Activated naive CD8-positive, alpha-beta T cell (primary cell): ENCODE measurements at regions not wholly inside any gene's neighbourhood (a gene's known extent, or its start where the extent isn't known, plus 50 kb on each side); places are given as distances from the start of the nearest gene placed in this dataset.
"Not testable (repeated sequence)": the region's sequence is repeated elsewhere in the genome, so short reads cannot be mapped to it uniquely, and the experiment has no call there.

Source experiments
- H3K27ac Mint-ChIP-seq: one replicate; pipeline ENCODE4 v1.8.0; 2021; ENCODE audit warnings: mixed read lengths
- H3K27me3 Mint-ChIP-seq: one replicate; pipeline ENCODE4 v1.8.0; 2021; ENCODE audit warnings: mixed read lengths
- H3K36me3 Mint-ChIP-seq: one replicate; pipeline ENCODE4 v1.8.0; 2021; ENCODE audit warnings: mixed read lengths
- H3K4me1 Mint-ChIP-seq: one replicate; pipeline ENCODE4 v1.8.0; 2021; ENCODE audit warnings: low read depth, mixed read lengths
- H3K4me3 Mint-ChIP-seq: one replicate; pipeline ENCODE4 v1.8.0; 2021; ENCODE audit warnings: mild to moderate bottlenecking, mixed read lengths
- H3K9me3 Mint-ChIP-seq: one replicate; pipeline ENCODE4 v1.8.0; 2021; ENCODE audit warnings: low read depth, mixed read lengths

DNA sequence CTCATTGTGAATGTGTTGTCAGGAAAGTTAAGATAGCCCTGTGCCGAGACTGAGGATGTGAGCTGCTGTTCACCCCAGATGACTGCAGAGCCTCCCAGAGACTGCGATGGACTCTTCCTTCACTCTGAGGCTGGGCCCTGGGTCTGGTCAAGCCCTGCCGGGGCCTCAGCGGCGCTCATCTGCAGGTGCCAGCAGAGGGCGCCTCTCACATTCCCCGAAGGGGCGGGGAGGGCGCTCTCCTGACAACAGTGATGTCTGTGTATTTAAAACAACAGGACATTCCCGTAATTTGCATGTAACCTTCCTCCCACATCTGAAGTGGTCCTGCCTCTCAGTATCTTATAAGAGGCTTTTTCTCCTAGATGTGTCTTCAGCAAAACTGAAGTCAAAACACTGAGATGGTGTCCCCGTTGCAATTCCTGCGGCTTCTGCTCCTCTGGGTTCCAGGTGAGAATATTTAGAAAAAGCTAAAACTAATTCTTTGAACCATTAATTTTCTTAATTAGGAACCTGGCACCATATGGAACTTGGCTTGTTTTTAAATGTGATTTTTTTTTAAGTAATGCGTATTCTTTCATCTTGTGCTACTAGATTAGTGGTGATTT, 1377.9 kb downstream of the RPIA start:
- Mint-ChIP-seq H3K27me3 (peaks cover 5% of the 10 kb centered on the region), H3K9me3 (no peaks in the 10 kb centered on the region), H3K4me1 (no peaks in the 10 kb centered on the region), H3K36me3 (no peaks in the 10 kb centered on the region), H3K27ac (no peak overlapping the region), H3K4me3 (no peak overlapping the region)

DNA sequence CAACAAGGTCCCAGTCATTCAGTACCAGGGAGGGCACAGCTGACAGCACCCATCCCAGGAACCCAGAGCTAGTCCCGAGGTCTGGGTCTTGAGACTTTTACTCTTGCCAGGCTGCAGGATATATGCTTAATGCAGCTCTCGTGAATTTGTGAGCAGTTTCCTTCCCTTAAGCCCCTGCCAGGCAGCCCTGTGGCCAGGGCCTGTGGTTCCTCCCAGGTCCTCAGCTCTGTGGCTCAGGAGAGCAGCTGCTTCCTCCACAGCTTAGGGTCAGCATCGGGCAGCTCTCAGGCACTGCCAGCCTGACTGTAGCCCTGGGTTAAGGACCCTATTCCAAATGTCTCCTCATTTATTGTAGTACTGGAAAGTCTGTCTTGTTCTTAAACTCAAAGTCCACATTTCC, 1384.8 kb downstream of the RPIA start:
- no peaks in the 10 kb centered on the region for H3K36me3 Mint-ChIP-seq
- H3K4me1 Mint-ChIP-seq, result no peaks in the 10 kb centered on the region
- H3K27ac Mint-ChIP-seq, result no peak overlapping the region
- H3K27me3 Mint-ChIP-seq, result peaks cover 6% of the 10 kb centered on the region
- no peak overlapping the region for H3K4me3 Mint-ChIP-seq
- no peaks in the 10 kb centered on the region for H3K9me3 Mint-ChIP-seq

DNA sequence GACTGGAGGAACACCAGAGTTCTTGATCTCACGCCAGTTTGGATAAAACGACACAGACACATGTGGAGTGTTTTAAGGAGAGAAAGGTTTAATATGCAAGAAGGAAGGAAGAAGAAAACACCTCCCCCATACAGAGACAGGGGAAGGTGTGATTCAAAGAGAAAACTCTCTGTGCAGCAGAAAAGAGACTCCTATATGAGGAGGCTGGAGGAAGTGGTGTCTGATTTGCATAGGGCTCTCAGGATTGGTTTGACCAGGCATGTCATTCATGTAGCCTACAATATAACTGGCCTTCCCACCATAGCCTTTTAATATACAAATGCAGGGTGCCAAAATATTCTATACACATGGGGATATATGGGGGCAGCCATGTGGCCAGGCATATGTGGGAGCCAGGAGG, 1386.5 kb downstream of the RPIA start:
- Mint-ChIP-seq H3K4me3 (no peak overlapping the region), H3K9me3 (no peaks in the 10 kb centered on the region), H3K27ac (no peak overlapping the region), H3K27me3 (peaks cover 6% of the 10 kb centered on the region), H3K36me3 (no peaks in the 10 kb centered on the region), H3K4me1 (no peaks in the 10 kb centered on the region)

DNA sequence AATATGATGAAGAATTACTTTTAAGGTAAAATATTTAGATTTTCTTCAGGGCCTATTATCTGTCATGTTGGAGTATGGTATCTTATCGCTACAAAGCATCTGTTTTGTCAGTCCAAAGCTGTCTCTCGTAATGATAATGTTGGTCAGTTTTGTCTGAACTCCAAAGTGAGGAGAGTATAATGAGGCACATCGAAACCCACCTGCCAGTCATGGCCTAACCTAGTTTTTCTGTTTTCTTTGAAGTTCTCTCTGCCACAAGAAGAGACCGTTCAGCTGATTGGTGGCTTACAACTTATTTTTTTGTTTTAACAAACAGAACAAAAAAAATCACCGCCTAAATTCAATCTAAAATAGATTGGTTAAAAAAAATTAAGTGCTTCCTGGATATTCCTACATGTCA, 1387.9 kb downstream of the RPIA start:
- no peak overlapping the region for H3K4me3 Mint-ChIP-seq
- H3K27me3 Mint-ChIP-seq, result peaks cover 4% of the 10 kb centered on the region

DNA sequence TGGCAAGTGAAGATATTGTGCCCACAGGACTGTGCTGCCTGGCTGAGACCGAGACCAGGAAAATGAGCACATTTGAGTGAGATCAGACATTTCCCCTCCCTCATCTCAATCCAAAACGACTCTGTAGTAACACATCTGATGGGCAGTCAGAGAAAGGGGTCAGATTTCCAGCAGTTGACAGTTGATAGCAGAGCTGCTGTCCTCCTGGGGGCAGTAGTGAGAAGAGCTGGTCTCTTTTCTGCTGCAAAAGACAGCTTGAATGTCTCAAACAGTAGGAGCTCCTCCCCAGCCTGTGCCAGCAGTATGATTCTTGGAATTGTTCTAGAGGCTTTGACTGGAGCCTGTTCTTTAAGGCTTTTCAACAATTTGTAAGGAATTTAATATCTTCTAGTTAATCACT, 1396.3 kb downstream of the RPIA start:
- not testable (repeated sequence) for H3K4me3 Mint-ChIP-seq, H3K4me1 Mint-ChIP-seq, H3K27me3 Mint-ChIP-seq, H3K9me3 Mint-ChIP-seq, H3K36me3 Mint-ChIP-seq, H3K27ac Mint-ChIP-seq

More for the DNA sequence above, 1387.9 kb downstream of the RPIA start:
- H3K27ac Mint-ChIP-seq, result no peak overlapping the region
- H3K4me1 Mint-ChIP-seq, result no peaks in the 10 kb centered on the region
- H3K9me3 Mint-ChIP-seq, result no peaks in the 10 kb centered on the region
- no peaks in the 10 kb centered on the region for H3K36me3 Mint-ChIP-seq

DNA sequence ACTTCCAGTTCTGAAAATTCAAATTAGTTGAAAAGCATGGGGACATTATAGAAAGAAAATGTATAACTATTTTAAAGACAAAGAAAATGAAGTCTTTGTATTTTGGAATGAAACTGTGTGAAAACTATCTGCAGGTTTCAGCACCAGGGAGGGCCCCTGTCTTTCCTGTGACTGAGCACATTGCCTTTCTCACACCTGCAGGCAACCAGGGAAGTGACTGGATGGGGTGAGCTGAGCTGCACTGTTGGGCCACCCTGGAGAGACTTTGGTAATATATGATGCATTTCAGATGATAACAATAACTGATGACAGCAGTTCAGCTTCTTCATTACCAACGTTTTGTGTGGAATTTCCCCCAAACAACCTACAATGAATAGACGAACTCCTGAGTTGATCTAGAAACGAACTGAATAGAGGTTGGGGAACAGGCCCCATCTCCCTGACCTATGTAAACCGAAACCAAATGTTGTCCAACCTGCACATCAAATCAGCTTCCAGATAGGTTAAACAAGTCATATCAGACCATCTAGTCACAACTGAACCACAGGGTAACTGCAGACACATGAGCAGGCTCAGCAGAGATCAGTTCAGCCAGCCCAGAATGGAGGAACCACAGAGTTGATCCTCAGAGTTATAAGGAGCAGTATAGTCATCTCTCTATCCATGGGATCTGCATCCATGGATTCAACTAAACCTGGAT, 1402.2 kb downstream of the RPIA start:
- H3K9me3 Mint-ChIP-seq, H3K27ac Mint-ChIP-seq, H3K4me1 Mint-ChIP-seq, H3K4me3 Mint-ChIP-seq, H3K27me3 Mint-ChIP-seq, H3K36me3 Mint-ChIP-seq: not testable (repeated sequence)

DNA sequence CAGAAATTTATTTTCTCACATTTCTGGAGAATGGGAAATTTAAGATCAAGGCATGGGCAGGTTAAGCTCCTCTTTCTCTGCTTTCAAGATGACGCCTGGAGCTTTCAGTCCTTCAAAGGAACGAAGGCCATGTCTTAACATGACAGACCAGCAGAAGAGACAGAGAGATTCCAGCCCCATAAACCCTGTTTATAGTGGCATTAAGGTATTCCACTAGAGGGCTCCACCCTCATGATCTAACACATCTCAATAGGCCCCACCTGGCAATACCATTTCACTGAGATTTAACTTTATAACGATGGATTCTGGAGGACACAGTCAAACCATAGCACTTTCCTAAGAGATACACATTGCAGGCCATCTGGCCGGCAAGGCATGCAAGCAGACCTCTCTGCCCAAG, 1406.1 kb downstream of the RPIA start:
- not testable (repeated sequence) for H3K4me3 Mint-ChIP-seq, H3K36me3 Mint-ChIP-seq, H3K27me3 Mint-ChIP-seq, H3K9me3 Mint-ChIP-seq, H3K27ac Mint-ChIP-seq, H3K4me1 Mint-ChIP-seq

DNA sequence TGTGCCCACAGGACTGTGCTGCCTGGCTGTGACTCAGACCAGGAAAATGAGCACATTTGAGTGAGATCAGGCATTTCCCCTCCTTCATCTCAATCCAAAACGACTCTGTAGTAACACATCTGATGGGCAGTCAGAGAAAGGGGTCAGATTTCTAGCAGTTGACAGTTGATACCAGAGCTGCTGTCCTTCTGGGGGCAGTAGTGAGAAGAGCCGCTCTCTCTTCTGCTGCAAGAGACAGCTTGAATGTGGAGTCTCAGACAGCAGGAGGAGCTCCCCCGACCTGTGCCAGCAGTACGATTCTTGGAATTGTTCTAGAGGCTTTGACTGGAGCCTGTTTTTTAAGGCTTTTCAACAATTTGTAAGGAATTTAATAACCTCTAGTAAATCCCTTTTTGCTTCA, 1413.7 kb downstream of the RPIA start:
- H3K4me3 Mint-ChIP-seq, H3K27me3 Mint-ChIP-seq, H3K4me1 Mint-ChIP-seq, H3K27ac Mint-ChIP-seq, H3K36me3 Mint-ChIP-seq, H3K9me3 Mint-ChIP-seq: not testable (repeated sequence)

DNA sequence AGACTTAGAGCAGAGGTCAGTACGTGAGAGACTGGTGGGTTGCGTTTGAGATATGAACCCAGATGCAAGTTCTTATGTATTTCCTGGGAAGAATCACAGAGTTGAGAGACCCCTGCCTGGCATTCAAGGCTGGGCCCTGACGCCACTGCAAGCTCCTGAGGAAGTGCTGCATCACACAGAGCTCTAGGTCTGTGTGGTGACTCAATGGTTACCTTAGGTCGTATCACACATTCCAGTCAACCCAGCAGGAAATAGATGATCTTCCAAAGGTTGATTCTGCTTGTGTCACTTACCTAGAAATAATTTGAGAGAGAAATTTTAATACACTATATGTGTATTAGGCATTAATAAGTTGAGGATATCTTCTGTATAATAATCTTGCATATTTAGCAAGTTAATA, 1431.9 kb downstream of the RPIA start:
- H3K4me1 Mint-ChIP-seq, H3K27ac Mint-ChIP-seq, H3K9me3 Mint-ChIP-seq, H3K27me3 Mint-ChIP-seq, H3K36me3 Mint-ChIP-seq, H3K4me3 Mint-ChIP-seq: not testable (repeated sequence)

DNA sequence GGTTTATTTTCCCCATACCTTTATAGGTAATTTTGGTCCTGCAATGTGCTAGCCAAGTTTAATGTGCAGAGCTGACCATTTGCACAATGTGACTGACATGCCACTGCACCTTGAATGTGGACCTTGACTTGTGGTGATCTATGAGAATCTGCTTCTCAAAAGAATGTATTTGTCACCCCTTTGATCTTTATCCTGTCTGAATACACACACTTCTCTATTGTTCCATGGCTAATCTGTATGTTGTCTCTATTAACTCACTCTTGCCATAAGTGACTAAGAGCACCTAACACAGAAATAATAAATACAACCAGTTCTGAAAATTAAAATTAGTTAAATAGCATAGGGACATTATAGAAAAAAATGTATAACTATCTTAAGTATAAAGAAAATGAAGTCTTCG, 1447.6 kb downstream of the RPIA start:
- not testable (repeated sequence) for H3K9me3 Mint-ChIP-seq, H3K4me1 Mint-ChIP-seq, H3K36me3 Mint-ChIP-seq, H3K27ac Mint-ChIP-seq, H3K27me3 Mint-ChIP-seq, H3K4me3 Mint-ChIP-seq

DNA sequence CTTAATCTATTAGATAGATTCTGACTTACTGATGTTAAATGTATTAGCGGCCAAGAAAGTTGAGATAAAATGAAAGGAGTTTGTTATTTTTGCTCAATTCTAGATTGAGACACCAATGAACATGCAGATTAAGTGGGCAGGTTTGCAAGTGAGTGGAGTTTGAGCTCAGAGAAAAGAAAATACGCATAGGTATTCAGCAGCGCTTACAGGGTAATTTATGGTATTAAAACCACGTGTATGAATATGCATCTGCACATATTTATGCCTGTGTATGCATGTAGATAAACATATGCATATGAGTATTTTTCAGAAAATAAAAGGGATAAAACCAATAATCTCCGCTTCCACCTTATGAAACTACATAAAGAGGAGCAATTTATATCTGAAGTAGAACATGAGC, 1450.1 kb downstream of the RPIA start:
- H3K9me3 Mint-ChIP-seq, H3K4me1 Mint-ChIP-seq, H3K36me3 Mint-ChIP-seq, H3K27ac Mint-ChIP-seq, H3K27me3 Mint-ChIP-seq, H3K4me3 Mint-ChIP-seq: not testable (repeated sequence)

DNA sequence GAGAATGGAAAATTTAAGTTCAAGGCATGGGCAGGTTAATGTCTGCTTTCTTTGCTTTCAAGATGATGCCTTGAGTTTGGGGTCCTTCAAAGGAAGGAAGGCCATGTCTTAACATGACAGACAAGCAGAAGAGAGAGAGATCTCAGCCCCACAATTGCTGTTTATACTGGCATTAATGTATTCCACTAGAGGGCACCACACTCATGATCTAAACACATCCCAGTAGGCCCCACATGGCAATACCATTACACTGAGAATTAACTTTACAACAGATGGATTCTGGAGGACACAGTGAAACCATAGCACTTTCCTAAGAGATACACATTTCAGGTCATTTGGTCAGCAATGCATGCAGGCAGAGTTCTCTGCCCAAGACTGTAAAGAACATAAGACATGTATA, 1460.3 kb downstream of the RPIA start:
- not testable (repeated sequence) for H3K9me3 Mint-ChIP-seq

DNA sequence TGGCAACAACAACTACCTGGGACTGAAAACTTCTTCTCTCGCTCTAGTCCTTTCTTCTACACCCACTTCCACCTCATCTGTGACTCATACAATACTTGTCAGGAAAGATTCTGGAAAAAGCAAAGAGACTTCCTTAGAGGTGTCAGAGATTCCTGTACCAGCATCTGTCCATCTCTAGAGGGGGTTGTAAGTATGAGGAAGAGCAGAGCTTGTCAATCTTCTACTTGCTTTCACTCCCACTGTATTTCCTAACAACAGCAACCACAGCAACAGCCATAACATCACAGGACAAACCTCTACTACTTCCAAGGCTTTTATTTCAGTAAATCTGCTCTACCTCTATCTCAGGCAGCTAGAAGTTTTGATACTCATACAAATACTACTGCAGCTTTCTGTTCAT, 1479.5 kb downstream of the RPIA start:
- not testable (repeated sequence) for H3K36me3 Mint-ChIP-seq, H3K9me3 Mint-ChIP-seq, H3K4me1 Mint-ChIP-seq, H3K4me3 Mint-ChIP-seq, H3K27ac Mint-ChIP-seq, H3K27me3 Mint-ChIP-seq

More for the DNA sequence above, 1460.3 kb downstream of the RPIA start:
- not testable (repeated sequence) for H3K36me3 Mint-ChIP-seq, H3K27ac Mint-ChIP-seq, H3K4me3 Mint-ChIP-seq, H3K4me1 Mint-ChIP-seq, H3K27me3 Mint-ChIP-seq

DNA sequence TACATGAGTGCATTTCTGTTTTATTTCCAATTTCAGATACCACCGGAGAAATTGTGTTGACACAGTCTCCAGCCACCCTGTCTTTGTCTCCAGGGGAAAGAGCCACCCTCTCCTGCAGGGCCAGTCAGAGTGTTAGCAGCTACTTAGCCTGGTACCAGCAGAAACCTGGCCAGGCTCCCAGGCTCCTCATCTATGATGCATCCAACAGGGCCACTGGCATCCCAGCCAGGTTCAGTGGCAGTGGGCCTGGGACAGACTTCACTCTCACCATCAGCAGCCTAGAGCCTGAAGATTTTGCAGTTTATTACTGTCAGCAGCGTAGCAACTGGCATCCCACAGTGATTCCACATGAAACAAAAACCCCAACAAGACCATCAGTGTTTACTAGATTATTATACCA, 1481.6 kb downstream of the RPIA start:
- not testable (repeated sequence) for H3K27ac Mint-ChIP-seq, H3K9me3 Mint-ChIP-seq, H3K4me3 Mint-ChIP-seq, H3K27me3 Mint-ChIP-seq, H3K36me3 Mint-ChIP-seq, H3K4me1 Mint-ChIP-seq

DNA sequence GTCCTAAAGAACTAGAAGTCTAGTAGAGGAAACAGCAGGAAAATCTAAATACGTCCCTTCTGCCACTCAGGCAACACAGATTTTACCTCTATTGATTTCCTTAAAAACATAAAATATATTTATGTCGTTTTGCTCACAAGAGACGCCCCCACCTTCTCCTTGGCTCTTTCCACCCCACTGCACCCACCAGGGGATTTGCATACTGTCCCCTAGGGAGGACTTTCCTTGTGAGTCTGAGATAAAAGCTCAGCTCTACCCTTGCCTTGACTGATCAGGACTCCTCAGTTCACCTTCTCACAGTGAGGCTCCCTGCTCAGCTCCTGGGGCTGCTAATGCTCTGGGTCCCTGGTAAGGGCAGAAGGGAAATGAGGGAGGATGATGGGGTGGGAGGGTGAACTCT, 1488.1 kb downstream of the RPIA start:
- not testable (repeated sequence) for H3K27ac Mint-ChIP-seq, H3K4me3 Mint-ChIP-seq, H3K27me3 Mint-ChIP-seq, H3K36me3 Mint-ChIP-seq, H3K9me3 Mint-ChIP-seq, H3K4me1 Mint-ChIP-seq

DNA sequence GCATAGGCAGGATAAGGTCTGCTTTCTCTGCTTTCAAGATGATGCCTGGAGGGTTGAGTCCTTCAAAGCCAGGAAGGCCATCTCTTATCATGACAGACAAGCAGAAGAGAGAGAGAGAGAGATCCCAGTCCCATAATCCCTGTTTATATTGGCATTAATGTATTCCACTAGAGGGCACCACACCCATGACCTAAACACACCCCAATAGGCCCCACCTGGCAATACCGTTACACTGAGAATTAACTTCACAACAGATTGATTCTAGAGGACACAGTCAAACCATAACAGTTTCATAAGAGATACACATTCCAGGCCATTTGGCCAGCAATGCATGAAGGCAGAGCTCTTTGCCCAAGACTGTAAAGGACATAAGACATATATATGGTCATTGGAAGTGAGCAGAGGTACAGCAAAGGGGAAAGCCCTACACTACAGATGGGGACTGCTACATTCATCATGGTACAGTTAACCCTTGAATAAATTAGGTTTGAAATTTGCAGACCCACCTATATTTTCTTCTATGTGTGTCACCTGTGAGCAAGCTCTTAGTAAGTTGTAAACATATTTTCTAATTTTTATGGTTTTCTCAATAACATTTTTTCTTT, 1516.1 kb downstream of the RPIA start:
- Mint-ChIP-seq H3K4me3 (no peak overlapping the region), H3K27ac (no peak overlapping the region), H3K27me3 (peaks cover 7% of the 10 kb centered on the region), H3K9me3 (peaks cover 6% of the 10 kb centered on the region), H3K4me1 (no peaks in the 10 kb centered on the region), H3K36me3 (no peaks in the 10 kb centered on the region)
